ENCODE measurements at regions not wholly inside any gene's neighbourhood (a gene's known extent, or its start where the extent isn't known, plus 50 kb on each side); places are given as distances from the start of the nearest gene placed in this dataset.

DNA sequence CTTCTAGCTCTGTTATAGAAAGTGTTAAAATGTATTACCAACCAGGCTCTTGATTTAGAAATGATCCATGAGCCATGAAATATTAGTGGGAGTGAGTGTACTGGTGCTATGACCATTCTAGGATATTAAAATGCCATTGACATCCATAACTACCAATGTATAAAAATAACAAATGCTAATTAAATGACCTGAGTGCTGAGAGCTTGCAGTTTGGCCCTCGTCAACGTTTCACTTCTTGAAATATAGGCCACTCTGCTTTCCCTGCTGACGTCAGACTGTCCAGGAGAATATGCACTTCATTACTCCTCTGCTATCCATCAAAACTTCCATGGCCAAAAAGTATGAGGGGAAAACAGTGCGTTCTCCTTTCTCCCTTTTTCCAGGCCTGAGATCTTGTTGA, 563.1 kb downstream of the METTL15 start:
- H3K79me2 ChIP-seq (ENCODE audit: low read length), result no peaks in the 10 kb centered on the region
- POLR2A ChIA-PET (ENCODE audit: unreplicated experiment), result no interaction called here
- TF ChIP-seq EZH2phosphoT487 (IDR thresholded peaks at IDR 0.05; ENCODE audit: borderline replicate concordance, low read length), result no peak
- TF ChIP-seq EZH2 (IDR thresholded peaks at IDR 0.05; ENCODE audit: low read length, unreplicated experiment), result no peak
- TF ChIP-seq CTCF (conservative IDR thresholded peaks at IDR 0.05; ENCODE audit: low read depth, low read length), result no peak

DNA sequence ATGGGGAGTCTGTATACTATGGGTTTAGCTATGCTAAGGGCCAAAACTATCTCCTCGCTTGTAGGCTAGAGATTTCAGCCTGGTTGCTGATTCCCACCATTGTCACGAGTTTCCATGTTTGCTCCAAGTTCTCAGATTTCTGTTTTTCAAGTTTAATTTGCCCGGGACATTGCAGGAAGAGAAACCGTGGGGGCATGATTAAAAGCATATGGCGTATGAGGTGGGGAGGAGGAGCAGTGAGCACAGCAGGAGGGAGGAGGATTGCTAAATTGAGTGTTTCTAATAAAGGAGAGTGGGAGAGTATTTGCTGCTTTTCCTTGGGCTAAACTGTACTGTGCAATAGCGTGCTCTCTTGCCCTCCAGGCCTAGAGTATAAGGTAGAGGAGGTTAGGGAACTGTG, 558.4 kb downstream of the METTL15 start:
- TF ChIP-seq EZH2 (IDR thresholded peaks at IDR 0.05; ENCODE audit: low read length, unreplicated experiment) (no peak), CTCF (conservative IDR thresholded peaks at IDR 0.05; ENCODE audit: low read depth, low read length) (no peak), EZH2phosphoT487 (IDR thresholded peaks at IDR 0.05; ENCODE audit: borderline replicate concordance, low read length) (no peak)
- BruUV-seq (replicated peaks), result no TSS peak
- DNase-seq (no peak), ATAC-seq (no peak)
- H4K20me1 ChIP-seq (ENCODE audit: low read length), result no peaks in the 10 kb centered on the region
- H3K4me3 ChIP-seq (ENCODE audit: low read length), result no peak overlapping the region
- no peaks in the 10 kb centered on the region; the same call in 1 of the 2 replicates for H3K4me1 ChIP-seq (ENCODE audit: insufficient read depth, low read length)
- intact Hi-C loops (cut with micrococcal nuclease), result no loop called here
- no peak overlapping the region for H3K27ac ChIP-seq (ENCODE audit: low read length)
- H3K4me2 ChIP-seq (ENCODE audit: low read length), result no peak overlapping the region
- POLR2A ChIA-PET (ENCODE audit: unreplicated experiment), result no interaction called here
- H3K27me3 ChIP-seq (ENCODE audit: low read length), result no peaks in the 10 kb centered on the region
- H3K36me3 ChIP-seq (ENCODE audit: low read depth, low read length), result no peaks in the 10 kb centered on the region
- no peak overlapping the region for H3K9ac ChIP-seq (ENCODE audit: low read length)
- CTCF ChIA-PET, result no interaction called here
- H2AFZ ChIP-seq (ENCODE audit: low read length), result no peak overlapping the region
- H3F3A ChIP-seq (ENCODE audit: low read length, unreplicated experiment), result no peaks in the 10 kb centered on the region
- H3K9me2 ChIP-seq (replicated peaks; ENCODE audit: low read length), result no peaks in the 10 kb centered on the region
- H3K9me3 ChIP-seq (ENCODE audit: low read length), result no peaks in the 10 kb centered on the region
- H3K79me2 ChIP-seq (ENCODE audit: low read length), result no peaks in the 10 kb centered on the region

More for the DNA sequence above, 563.1 kb downstream of the METTL15 start:
- Histone ChIP-seq H3K27ac (ENCODE audit: low read length) (no peak overlapping the region), H3K27me3 (ENCODE audit: low read length) (no peaks in the 10 kb centered on the region), H3K9ac (ENCODE audit: low read length) (no peak overlapping the region), H3K9me3 (ENCODE audit: low read length) (no peaks in the 10 kb centered on the region), H3K9me2 (replicated peaks; ENCODE audit: low read length) (0 out of 2 replicates have a peak, but pooled peaks cover 3% of the 10 kb centered on the region), H3K4me3 (ENCODE audit: low read length) (no peak overlapping the region), H2AFZ (ENCODE audit: low read length) (no peak overlapping the region), H3K36me3 (ENCODE audit: low read depth, low read length) (no peaks in the 10 kb centered on the region), H3K4me2 (ENCODE audit: low read length) (no peak overlapping the region), H3K4me1 (ENCODE audit: insufficient read depth, low read length) (peaks cover 29% of the 10 kb centered on the region), H4K20me1 (ENCODE audit: low read length) (no peaks in the 10 kb centered on the region), H3F3A (ENCODE audit: low read length, unreplicated experiment) (no peaks in the 10 kb centered on the region)
- BruUV-seq (replicated peaks), result no TSS peak
- DNase-seq (no peak), ATAC-seq (no peak)
- intact Hi-C loops (cut with micrococcal nuclease), result no loop called here
- CTCF ChIA-PET, result no interaction called here

GRCh38 chr11:28659716-28660348, 551.6 kb downstream of the METTL15 start:
- H3K9me3 ChIP-seq (ENCODE audit: low read length), result no peaks in the 10 kb centered on the region
- H3K36me3 ChIP-seq (ENCODE audit: low read depth, low read length), result no peaks in the 10 kb centered on the region
- TF ChIP-seq EZH2 (IDR thresholded peaks at IDR 0.05; ENCODE audit: low read length, unreplicated experiment) (no peak), CTCF (conservative IDR thresholded peaks at IDR 0.05; ENCODE audit: low read depth, low read length) (no peak), EZH2phosphoT487 (IDR thresholded peaks at IDR 0.05; ENCODE audit: borderline replicate concordance, low read length) (no peak)
- intact Hi-C loops (cut with micrococcal nuclease), result no loop called here
- H4K20me1 ChIP-seq (ENCODE audit: low read length), result no peaks in the 10 kb centered on the region
- H3K9me2 ChIP-seq (replicated peaks; ENCODE audit: low read length), result no peaks in the 10 kb centered on the region
- peaks cover 45% of the 10 kb centered on the region for H3K4me1 ChIP-seq (ENCODE audit: insufficient read depth, low read length)
- CTCF ChIA-PET, result no interaction called here
- ATAC-seq (peak; percentile 73), DNase-seq (peak; percentile 65)
- POLR2A ChIA-PET (ENCODE audit: unreplicated experiment), result interaction anchor here (0.5 kb wide), 1 partner anchor 18 kb away, joined by 3 read pairs; no protein-coding TSS in a partner anchor
- peak overlapping the region; percentile 62 for H3K4me2 ChIP-seq (ENCODE audit: low read length)
- no TSS peak for BruUV-seq (replicated peaks)
- no peak overlapping the region for H3K4me3 ChIP-seq (ENCODE audit: low read length)
- H2AFZ ChIP-seq (ENCODE audit: low read length), result no peak overlapping the region
- peaks cover 3% of the 10 kb centered on the region for H3F3A ChIP-seq (ENCODE audit: low read length, unreplicated experiment)
- H3K27me3 ChIP-seq (ENCODE audit: low read length), result no peaks in the 10 kb centered on the region
- H3K9ac ChIP-seq (ENCODE audit: low read length), result no peak overlapping the region; the same call in 1 of the 2 replicates
- no peaks in the 10 kb centered on the region for H3K79me2 ChIP-seq (ENCODE audit: low read length)
- peak overlapping the region; percentile 75 for H3K27ac ChIP-seq (ENCODE audit: low read length)
